HepG2 (cell line): ENCODE measurements at regions not wholly inside any gene's neighbourhood (a gene's known extent, or its start where the extent isn't known, plus 50 kb on each side); places are given as distances from the start of the nearest gene placed in this dataset.

Source experiments
- ATF2 ChIP-seq: sonication (generic); formaldehyde crosslinking; IDR thresholded peaks from 2 replicates; pipeline ENCODE4 v1.4.0; 2020; ENCODE audit warnings: missing genetic modification reagents
- DBP ChIP-seq: sonication (generic); formaldehyde crosslinking; IDR thresholded peaks from 2 replicates; pipeline ENCODE4 v1.4.0; 2020; ENCODE audit warnings: missing genetic modification reagents; ENCODE audit errors: not compliant biosample characterization
- KDM5A ChIP-seq: fragments of 200-600 bp; sonication (generic); IDR thresholded peaks from 2 replicates; pipeline ENCODE4 v1.7.0; 2018; ENCODE audit warnings: antibody characterized with exemption, mild to moderate bottlenecking, low read length, borderline replicate concordance
- NFIC ChIP-seq: IDR thresholded peaks from 2 replicates; pipeline ENCODE4 v1.6.1; 2012; ENCODE audit warnings: mild to moderate bottlenecking, low read length, inconsistent platforms
- POLR2A ChIP-seq, 2 experiments: IDR thresholded peaks; 2 replicates each; pipeline ENCODE4 v1.6.1; 2011; ENCODE audit warnings: low read depth in 2 of 2, low read length in 2 of 2, mild to moderate bottlenecking in 1 of 2, moderate library complexity in 1 of 2; ENCODE audit not compliant: insufficient read depth in 1 of 2
- RARA ChIP-seq: IDR thresholded peaks from 2 replicates; pipeline ENCODE4 v1.6.1; 2016; ENCODE audit warnings: missing genetic modification reagents, missing compliant biosample characterization
- SCMH1 ChIP-seq: sonication (generic); formaldehyde crosslinking; IDR thresholded peaks from 2 replicates; pipeline ENCODE4 v1.9.0; 2021; ENCODE audit warnings: missing genetic modification reagents, mild to moderate bottlenecking, borderline replicate concordance
- SNAPC4 ChIP-seq: sonication (generic); formaldehyde crosslinking; IDR thresholded peaks from 2 replicates; pipeline ENCODE4 v1.4.0; 2020; ENCODE audit warnings: mild to moderate bottlenecking, missing genetic modification reagents

DNA sequence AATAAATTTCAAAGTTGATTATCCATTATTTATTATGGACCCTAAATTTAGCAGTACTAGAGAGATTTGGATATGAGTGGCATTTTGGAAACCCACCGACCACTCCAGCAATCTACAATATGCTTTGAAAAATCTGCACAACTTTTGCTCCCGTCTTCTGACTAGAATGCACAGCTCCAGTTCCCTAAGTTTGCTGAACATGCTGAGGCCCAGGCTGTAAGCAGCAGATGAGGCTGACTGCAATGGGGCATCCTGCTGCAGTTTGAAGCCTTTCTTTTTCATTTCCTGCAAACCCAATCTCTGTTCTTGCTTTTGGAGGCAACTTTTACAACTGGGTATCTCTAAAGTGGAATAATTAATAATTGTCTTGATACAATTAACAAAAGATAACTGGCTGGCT, 405.8 kb downstream of the ATP23 start:
- TF ChIP-seq NFIC (no peak), SNAPC4 (CRISPR knock-in tag) (no peak), RARA (CRISPR knock-in tag) (no peak), POLR2A (IDR thresholded peaks at IDR 0.05; ENCODE audit: insufficient read depth in 1 of 2, low read depth in 2 of 2, low read length in 2 of 2) (no peak), DBP (no peak), SCMH1 (CRISPR knock-in tag) (no peak), KDM5A (no peak), ATF2 (CRISPR knock-in tag) (no peak)
